Ectodermal cell (in vitro differentiated cells): ENCODE measurements at regions not wholly inside any gene's neighbourhood (a gene's known extent, or its start where the extent isn't known, plus 50 kb on each side); places are given as distances from the start of the nearest gene placed in this dataset.
"Not testable (repeated sequence)": the region's sequence is repeated elsewhere in the genome, so short reads cannot be mapped to it uniquely, and the experiment has no call there.

Source experiments
- H3K27ac ChIP-seq: 2 replicates; pipeline ENCODE4 v1.7.0; 2013; ENCODE audit warnings: mild to moderate bottlenecking, low read depth, low read length; ENCODE audit not compliant: insufficient read depth, poor library complexity, severe bottlenecking
- H3K27me3 ChIP-seq: 2 replicates; pipeline ENCODE4 v1.7.0; 2013; ENCODE audit warnings: mild to moderate bottlenecking, low read length; ENCODE audit not compliant: insufficient read depth, control insufficient read depth, poor library complexity, severe bottlenecking
- H3K36me3 ChIP-seq: one replicate; pipeline ENCODE4 v1.7.0; 2013; ENCODE audit warnings: low read length; ENCODE audit not compliant: control insufficient read depth, insufficient read depth
- H3K4me1 ChIP-seq: one replicate; pipeline ENCODE4 v1.7.0; 2013; ENCODE audit warnings: low read length; ENCODE audit not compliant: control insufficient read depth, insufficient read depth
- H3K4me3 ChIP-seq: 2 replicates; pipeline ENCODE4 v1.7.0; 2013; ENCODE audit warnings: low read depth, low read length, control low read depth; ENCODE audit not compliant: insufficient read depth
- H3K9me3 ChIP-seq: 2 replicates; pipeline ENCODE4 v1.7.0; 2013; ENCODE audit warnings: mild to moderate bottlenecking, low read length, moderate library complexity; ENCODE audit not compliant: control insufficient read depth
- WGBS, 2 experiments: methylation state at CpG; one replicate each; pipeline ENCODE4 v1.1.7; 2013; ENCODE audit warnings: missing lambda C conversion rate in 2 of 2; 5-methylcytosine and 5-hydroxymethylcytosine counted together

DNA sequence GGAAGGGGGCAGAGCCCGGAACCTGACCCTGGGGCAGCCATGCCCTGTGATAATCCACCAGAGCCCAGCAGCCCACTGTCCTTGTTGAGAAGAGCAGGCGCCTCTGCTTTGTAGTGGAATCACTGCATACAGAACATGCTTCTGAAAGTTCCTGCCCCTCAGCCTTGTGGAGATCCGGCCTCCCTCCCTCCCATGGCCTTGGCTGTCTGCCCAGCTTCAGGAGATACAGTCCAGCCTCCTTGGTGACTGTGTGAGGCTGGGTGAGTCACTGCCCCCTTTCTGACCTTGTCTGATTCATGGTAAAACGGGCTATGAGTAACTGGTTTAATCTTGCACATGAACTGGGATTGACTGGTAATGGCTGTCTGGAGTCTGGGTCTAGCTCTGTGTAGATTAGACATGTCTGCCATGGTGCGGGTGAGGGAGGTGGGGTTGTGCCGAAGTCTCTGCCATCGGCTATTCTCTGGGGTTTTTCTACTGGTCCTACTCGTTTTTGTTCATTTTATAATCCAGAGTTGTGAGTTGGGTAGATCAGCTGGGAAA lies 144.0 kb upstream of the ZNF469 start:
- not testable (repeated sequence) for H3K27ac ChIP-seq, H3K4me3 ChIP-seq, H3K27me3 ChIP-seq, H3K4me1 ChIP-seq, H3K36me3 ChIP-seq, H3K9me3 ChIP-seq
- 91 to 93% methylated on average over 3 to 4 of the region's 8 CpGs for WGBS, 2 experiments

- not testable (repeated sequence) for H3K27ac ChIP-seq, H3K27me3 ChIP-seq, H3K36me3 ChIP-seq, H3K4me1 ChIP-seq, H3K4me3 ChIP-seq, H3K9me3 ChIP-seq
- 80 to 95% methylated on average over 8 of the region's 8 CpGs for WGBS, 2 experiments
Observed at GRCh38 chr16:88240118-88240517, 142.6 kb upstream of the ZNF469 start.

DNA sequence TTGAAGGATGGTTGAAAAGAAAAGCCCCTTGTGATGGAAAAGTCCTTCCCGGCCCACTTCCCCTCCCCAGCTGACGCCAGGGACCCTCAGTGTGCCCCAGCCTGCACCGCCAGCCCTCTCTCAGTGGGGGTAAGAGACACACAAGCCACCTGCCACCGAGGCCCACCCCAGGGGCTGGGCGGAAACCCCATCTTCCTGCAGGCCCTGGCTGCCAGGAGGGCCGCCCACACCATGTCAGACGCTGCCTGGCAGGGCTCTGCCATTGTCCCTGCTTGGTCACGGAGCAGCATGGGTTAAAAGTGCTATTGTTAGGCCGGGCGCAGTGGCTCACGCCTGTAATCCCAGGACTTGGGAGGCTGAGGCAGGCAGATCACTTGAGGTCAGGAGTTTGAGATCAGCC lies 142.0 kb upstream of the ZNF469 start:
- H3K27ac ChIP-seq, H3K4me1 ChIP-seq, H3K36me3 ChIP-seq, H3K27me3 ChIP-seq, H3K9me3 ChIP-seq, H3K4me3 ChIP-seq: not testable (repeated sequence)
- 43 to 47% methylated on average over 11 of the region's 11 CpGs for WGBS, 2 experiments

GRCh38 chr16:88241404-88242311 lies 141.1 kb upstream of the ZNF469 start:
- not testable (repeated sequence) for H3K27ac ChIP-seq, H3K4me3 ChIP-seq, H3K27me3 ChIP-seq, H3K9me3 ChIP-seq, H3K4me1 ChIP-seq, H3K36me3 ChIP-seq
- 89 to 90% methylated on average over 19 of the region's 19 CpGs for WGBS, 2 experiments

- H3K4me3 ChIP-seq, H3K4me1 ChIP-seq, H3K27ac ChIP-seq, H3K27me3 ChIP-seq, H3K36me3 ChIP-seq, H3K9me3 ChIP-seq: not testable (repeated sequence)
- WGBS, 2 experiments = 90 to 91% methylated on average over 18 of the region's 18 CpGs
Observed at GRCh38 chr16:88242312-88243295, 140.2 kb upstream of the ZNF469 start.

- not testable (repeated sequence) for H3K4me1 ChIP-seq, H3K27me3 ChIP-seq, H3K4me3 ChIP-seq, H3K36me3 ChIP-seq, H3K9me3 ChIP-seq, H3K27ac ChIP-seq
- 92 to 94% methylated on average over 3 of the region's 3 CpGs for WGBS, 2 experiments
Observed at GRCh38 chr16:88243921-88244320, 138.8 kb upstream of the ZNF469 start.

DNA sequence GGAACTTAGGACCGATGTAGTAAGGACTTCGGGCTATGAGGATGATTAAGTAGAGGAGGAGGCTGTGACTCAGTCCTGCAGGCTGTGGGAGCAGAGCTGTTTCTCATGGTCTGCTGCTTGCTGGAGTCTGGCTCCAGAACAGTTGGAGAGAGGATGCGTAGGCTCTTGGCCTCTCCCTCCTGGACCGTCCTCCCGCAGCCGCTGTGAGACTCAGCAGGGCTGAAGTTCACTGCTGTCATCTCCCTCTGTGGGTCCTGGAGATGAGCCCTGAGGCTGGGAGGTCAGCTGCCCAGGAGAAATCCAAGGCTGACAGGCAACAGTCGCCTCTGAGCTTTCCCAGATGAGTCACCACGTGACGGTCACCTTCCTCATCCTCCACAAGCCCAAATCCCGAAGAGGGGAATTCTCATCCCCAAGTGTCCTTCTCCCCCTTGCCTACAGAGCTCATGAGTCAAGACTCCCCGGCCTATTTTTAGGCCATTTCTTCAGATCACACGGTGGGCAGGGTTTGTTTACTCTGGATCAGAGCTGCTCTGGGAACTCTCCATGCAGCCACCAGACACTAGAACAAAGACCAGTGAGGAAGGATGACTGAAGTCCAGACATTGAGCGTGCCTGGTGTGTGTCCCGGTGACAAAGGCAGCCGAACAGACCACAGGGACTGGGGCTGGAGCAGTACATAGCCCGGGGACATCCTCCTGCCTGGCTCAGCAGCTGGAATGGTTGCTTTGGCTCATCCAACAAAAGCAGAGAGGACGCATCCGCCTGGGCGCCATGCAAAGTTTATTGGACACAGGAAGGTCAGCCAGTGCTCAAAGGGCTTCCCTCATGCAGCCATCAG lies 137.3 kb upstream of the ZNF469 start:
- H3K4me3 ChIP-seq, H3K36me3 ChIP-seq, H3K27me3 ChIP-seq, H3K9me3 ChIP-seq, H3K4me1 ChIP-seq, H3K27ac ChIP-seq: not testable (repeated sequence)
- 83 to 84% methylated on average over 16 to 18 of the region's 19 CpGs for WGBS, 2 experiments

DNA sequence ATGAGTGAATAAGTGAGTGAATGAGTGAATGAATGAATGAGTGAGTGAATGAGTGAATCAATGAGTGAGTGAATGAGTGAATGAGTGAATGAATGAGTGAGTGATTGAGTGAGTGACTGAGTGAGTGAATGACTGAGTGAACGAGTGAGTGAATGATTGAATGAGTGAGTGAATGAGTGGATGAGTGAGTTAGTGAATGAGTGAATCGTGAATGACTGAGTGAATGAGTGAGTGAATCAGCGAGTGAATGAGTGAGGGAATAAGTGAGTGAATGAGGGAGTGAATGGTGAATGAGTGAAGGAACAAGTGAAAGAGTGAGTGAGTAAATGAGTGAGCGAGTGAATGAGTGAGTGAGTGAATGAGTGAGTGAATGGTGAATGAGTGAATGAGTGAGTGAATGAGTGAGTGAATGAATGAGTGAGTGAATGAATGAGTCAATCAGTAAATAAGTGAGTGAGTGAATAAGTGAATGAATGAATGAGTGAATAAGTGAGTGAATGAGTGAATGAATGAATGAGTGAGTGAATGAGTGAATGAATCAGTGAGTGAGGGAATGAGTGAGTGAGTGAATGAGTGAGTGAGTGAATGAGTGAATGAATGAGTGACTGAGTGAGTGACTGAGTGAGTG lies 135.7 kb upstream of the ZNF469 start:
- H3K9me3 ChIP-seq, H3K36me3 ChIP-seq, H3K27me3 ChIP-seq, H3K27ac ChIP-seq, H3K4me3 ChIP-seq, H3K4me1 ChIP-seq: not testable (repeated sequence)
- 93 to 94% methylated on average over 4 of the region's 4 CpGs for WGBS, 2 experiments

DNA sequence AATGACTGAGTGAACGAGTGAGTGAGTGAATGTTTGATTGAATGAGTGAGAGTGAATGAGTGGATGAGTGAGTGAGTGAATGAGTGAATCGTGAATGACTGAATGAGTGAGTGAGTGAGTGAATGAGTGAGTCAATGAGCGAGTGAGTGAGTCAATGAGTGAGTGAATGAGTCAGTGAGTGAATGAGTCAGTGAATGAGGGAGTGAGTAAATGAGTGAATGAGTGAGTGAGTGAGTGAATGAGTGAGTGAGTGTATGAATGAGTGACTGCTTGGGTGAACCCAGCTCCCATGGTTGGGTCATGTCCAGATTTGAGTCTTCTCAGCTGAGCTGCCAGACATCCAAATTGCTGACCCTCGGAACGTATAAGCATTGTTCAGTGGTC lies 135.2 kb upstream of the ZNF469 start:
- WGBS, 2 experiments = 93% methylated on average over 5 of the region's 5 CpGs
- not testable (repeated sequence) for H3K4me1 ChIP-seq, H3K27me3 ChIP-seq, H3K4me3 ChIP-seq, H3K27ac ChIP-seq, H3K9me3 ChIP-seq, H3K36me3 ChIP-seq
